ENCODE measurements at regions not wholly inside any gene's neighbourhood (a gene's known extent, or its start where the extent isn't known, plus 50 kb on each side); places are given as distances from the start of the nearest gene placed in this dataset.
"Not testable (repeated sequence)": the region's sequence is repeated elsewhere in the genome, so short reads cannot be mapped to it uniquely, and the experiment has no call there.

DNA sequence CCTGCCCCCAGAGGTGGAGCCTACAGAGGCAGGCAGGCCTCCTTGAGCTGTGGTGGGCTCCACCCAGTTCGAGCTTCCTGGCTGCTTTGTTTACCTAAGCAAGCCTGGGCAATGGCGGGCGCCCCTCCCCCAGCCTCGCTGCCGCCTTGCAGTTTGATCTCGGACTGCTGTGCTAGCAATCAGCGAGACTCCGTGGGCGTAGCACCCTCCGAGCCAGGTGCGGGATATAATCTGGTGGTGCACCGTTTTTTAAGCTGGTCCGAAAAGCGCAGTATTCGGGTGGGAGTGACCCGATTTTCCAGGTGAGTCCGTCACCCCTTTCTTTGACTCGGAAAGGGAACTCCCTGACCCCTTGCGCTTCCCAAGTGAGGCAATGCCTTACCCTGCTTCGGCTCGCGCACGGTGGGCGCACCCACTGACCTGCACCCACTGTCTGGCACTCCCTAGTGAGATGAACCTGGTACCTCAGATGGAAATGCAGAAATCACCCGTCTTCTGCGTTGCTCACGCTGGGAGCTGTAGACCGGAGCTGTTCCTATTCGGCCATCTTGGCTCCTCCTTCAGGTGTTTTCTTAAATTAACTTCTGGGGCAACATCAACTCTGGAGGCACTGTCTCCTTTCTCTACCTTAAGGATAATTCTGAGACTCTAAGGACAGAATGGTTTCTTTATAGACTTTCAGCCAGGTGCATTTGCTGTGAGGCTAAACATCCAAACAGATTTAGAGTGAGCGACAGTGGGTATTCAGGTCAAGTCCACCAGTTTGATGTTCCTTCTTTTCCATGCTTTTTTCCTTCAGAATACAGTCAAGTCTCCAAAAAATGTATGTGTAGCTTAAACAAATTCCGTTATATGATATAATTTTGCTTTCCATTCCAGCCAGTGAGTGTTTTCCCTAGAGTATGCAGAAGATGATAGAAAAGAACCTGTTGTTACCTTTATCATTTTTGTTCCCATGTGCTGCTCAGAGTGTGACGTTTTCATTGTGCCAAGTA lies 170.8 kb downstream of the KCNRG start:
- intact Hi-C loops (cut with DNase I); ATAC-seq (ENCODE audit: low FRiP score); H3K4me1 ChIP-seq (ENCODE audit: control insufficient read depth in 1 of 2, insufficient read depth in 2 of 2, low read length in 2 of 2); H3K27ac ChIP-seq (ENCODE audit: low read depth in 1 of 2, low read length in 2 of 2); H3K9me3 ChIP-seq (ENCODE audit: control insufficient read depth, low read length); DNase-seq; H3K4me3 ChIP-seq (ENCODE audit: low read length in 2 of 2); H3K36me3 ChIP-seq (ENCODE audit: control insufficient read depth in 1 of 2, insufficient read depth in 2 of 2, low read length in 1 of 2); H3K27me3 ChIP-seq (ENCODE audit: control insufficient read depth in 1 of 2, insufficient read depth in 2 of 2, low read length in 1 of 2): not testable (repeated sequence)
- WGBS, 2 donors: 81 to 86% methylated on average over 12 to 31 of the region's 32 CpGs

DNA sequence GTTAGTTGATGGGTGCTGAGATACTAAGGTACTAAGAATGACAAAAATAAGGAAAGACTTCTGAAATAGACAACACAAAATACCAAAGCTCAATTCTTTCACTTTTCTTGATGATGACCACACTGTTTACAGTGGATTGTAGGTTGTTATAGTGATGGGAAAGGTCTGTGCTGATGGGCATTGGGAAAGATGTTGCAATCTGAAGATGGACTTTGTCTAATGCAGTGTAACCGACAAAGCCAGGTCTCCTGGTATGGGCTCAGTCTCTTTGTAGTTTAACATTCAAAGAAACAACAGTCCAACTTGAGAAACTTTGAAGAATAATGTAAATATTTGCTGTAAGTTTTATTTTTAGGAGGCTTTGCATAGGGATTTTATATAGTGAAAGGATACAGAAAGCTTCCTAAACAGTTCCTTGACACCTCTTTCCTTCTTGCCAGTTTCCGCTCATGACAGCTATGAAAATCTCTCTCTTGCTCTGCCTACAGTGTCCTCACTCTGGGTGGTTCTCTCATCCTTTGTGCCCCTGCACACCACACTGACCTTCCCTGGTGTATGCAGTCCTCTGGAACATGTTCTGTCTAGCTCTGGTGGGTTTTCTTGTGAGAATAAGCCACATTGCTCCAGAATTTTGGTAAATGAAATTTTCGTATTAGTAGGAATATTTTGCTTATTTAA lies 172.2 kb downstream of the KCNRG start:
- 90 to 91% methylated on average over 3 of the region's 3 CpGs for WGBS, 2 donors
- H3K4me3 ChIP-seq (ENCODE audit: low read length in 2 of 2): no peak overlapping the region
- no peaks in the 10 kb centered on the region for H3K9me3 ChIP-seq (ENCODE audit: control insufficient read depth, low read length)
- no peak for ATAC-seq (ENCODE audit: low FRiP score)
- no peaks in the 10 kb centered on the region for H3K27me3 ChIP-seq (ENCODE audit: control insufficient read depth in 1 of 2, insufficient read depth in 2 of 2, low read length in 1 of 2)
- intact Hi-C loops (cut with DNase I): no loop called here
- no peak for DNase-seq
- H3K36me3 ChIP-seq (ENCODE audit: control insufficient read depth in 1 of 2, insufficient read depth in 2 of 2, low read length in 1 of 2): no peaks in the 10 kb centered on the region
- no peaks in the 10 kb centered on the region for H3K4me1 ChIP-seq (ENCODE audit: control insufficient read depth in 1 of 2, insufficient read depth in 2 of 2, low read length in 2 of 2)
- no peak overlapping the region for H3K27ac ChIP-seq (ENCODE audit: low read depth in 1 of 2, low read length in 2 of 2)

DNA sequence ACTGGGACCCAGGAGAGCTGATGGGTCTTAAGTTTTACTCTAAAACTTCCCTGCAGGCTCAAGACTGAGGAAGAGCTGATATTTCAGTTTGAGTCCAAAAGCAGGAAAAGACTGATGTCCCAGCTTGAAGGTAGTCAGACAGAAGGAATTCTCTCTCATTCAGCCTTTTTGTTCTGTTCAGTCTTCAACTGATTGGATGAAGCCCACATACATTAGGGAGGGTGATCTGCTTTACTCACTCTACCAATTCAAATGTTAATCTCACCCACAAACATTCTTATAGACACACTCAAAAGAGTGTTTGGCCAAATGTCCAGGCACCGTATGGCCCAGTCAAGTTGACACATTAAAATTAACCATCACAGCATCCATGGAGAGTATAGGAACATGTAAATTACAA lies 173.5 kb downstream of the KCNRG start:
- no peak for ATAC-seq (ENCODE audit: low FRiP score)
- Histone ChIP-seq H3K27ac (ENCODE audit: low read depth in 1 of 2, low read length in 2 of 2) (no peak overlapping the region), H3K27me3 (ENCODE audit: control insufficient read depth in 1 of 2, insufficient read depth in 2 of 2, low read length in 1 of 2) (no peaks in the 10 kb centered on the region), H3K4me1 (ENCODE audit: control insufficient read depth in 1 of 2, insufficient read depth in 2 of 2, low read length in 2 of 2) (no peaks in the 10 kb centered on the region), H3K36me3 (ENCODE audit: control insufficient read depth in 1 of 2, insufficient read depth in 2 of 2, low read length in 1 of 2) (no peaks in the 10 kb centered on the region), H3K4me3 (ENCODE audit: low read length in 2 of 2) (no peak overlapping the region), H3K9me3 (ENCODE audit: control insufficient read depth, low read length) (no peaks in the 10 kb centered on the region)
- WGBS, 2 donors: 93 to 96% methylated on average over 1 of the region's 1 CpG
- no peak for DNase-seq
- intact Hi-C loops (cut with DNase I): no loop called here

DNA sequence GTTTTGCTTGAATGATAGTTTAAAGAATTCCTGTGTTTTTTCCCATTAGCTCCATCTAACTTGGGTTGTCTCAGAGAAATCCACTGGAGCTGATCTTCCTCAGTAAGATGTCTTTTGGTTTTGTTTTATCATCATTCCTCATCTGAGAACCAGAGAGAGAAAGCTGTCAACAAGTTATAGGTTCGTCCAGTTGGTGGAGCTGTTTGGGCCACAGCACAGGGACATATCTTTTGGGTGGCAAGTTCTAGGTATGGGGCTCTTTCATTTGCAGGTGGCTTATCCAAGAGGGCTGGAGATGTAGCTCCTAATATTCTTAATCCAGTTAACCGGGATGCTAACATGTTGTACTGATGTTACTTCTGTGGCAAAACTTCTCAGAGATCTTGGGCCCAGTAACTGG lies 174.2 kb downstream of the KCNRG start:
- Histone ChIP-seq H3K36me3 (ENCODE audit: control insufficient read depth in 1 of 2, insufficient read depth in 2 of 2, low read length in 1 of 2) (no peaks in the 10 kb centered on the region), H3K27ac (ENCODE audit: low read depth in 1 of 2, low read length in 2 of 2) (no peak overlapping the region), H3K4me3 (ENCODE audit: low read length in 2 of 2) (no peak overlapping the region), H3K4me1 (ENCODE audit: control insufficient read depth in 1 of 2, insufficient read depth in 2 of 2, low read length in 2 of 2) (no peaks in the 10 kb centered on the region), H3K27me3 (ENCODE audit: control insufficient read depth in 1 of 2, insufficient read depth in 2 of 2, low read length in 1 of 2) (no peaks in the 10 kb centered on the region), H3K9me3 (ENCODE audit: control insufficient read depth, low read length) (no peaks in the 10 kb centered on the region)
- intact Hi-C loops (cut with DNase I): no loop called here
- ATAC-seq (ENCODE audit: low FRiP score) (no peak), DNase-seq (no peak)
- 94 to 98% methylated on average over 2 of the region's 2 CpGs for WGBS, 2 donors

DNA sequence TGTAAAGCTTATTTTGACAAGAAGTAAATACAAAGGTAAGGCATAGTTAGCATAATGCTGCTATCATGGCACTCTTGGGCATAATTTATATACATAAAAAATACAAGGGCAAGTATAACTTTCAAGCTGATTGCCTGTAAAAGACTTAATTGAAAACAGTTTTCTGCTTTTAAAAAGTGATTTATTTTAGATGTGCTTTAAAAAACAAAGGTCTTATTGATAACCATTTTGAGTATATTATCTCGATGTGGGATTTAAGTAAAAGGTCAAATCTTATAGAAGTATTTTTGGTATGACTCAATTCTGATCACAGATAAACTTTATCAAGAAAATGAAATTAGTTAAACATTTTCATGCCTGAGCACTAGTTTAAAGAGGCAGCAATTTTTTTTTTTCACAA lies 175.8 kb downstream of the KCNRG start:
- intact Hi-C loops (cut with DNase I): no loop called here
- Histone ChIP-seq H3K36me3 (ENCODE audit: control insufficient read depth in 1 of 2, insufficient read depth in 2 of 2, low read length in 1 of 2) (no peaks in the 10 kb centered on the region), H3K9me3 (ENCODE audit: control insufficient read depth, low read length) (no peaks in the 10 kb centered on the region), H3K4me3 (ENCODE audit: low read length in 2 of 2) (no peak overlapping the region), H3K27ac (ENCODE audit: low read depth in 1 of 2, low read length in 2 of 2) (no peak overlapping the region), H3K4me1 (ENCODE audit: control insufficient read depth in 1 of 2, insufficient read depth in 2 of 2, low read length in 2 of 2) (no peaks in the 10 kb centered on the region), H3K27me3 (ENCODE audit: control insufficient read depth in 1 of 2, insufficient read depth in 2 of 2, low read length in 1 of 2) (no peaks in the 10 kb centered on the region)
- DNase-seq: no peak
- WGBS, 2 donors: 83 to 84% methylated on average over 1 of the region's 1 CpG
- no peak for ATAC-seq (ENCODE audit: low FRiP score)

DNA sequence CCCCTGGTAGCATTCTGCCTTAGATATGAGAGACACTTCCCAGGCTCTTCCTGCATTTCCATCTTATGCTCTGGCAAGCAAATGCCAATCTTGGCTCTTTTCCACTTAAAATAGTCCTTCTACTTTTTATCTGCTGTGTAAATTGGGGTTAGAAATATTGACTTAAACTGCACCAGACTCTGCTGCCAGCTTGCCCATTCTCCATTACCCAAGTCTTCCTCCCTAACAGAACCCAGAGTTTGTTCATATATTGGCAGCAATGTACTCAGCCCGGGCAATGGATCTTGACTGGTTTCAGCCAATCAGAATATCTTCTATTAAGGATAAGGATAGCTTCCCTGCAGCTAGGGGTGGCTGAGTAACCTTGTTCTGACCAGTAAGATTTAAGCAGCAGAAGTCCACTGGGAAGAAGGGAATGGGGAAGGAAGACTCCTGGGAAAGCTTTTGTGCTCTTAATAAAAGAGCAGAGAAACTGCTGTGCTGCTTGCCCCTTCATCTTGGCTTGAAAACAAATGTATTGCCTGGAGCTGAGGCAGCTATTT lies 177.1 kb downstream of the KCNRG start:
- H3K9me3 ChIP-seq (ENCODE audit: control insufficient read depth, low read length): no peaks in the 10 kb centered on the region
- 10 to 12% methylated on average over 1 of the region's 1 CpG for WGBS, 2 donors
- H3K27me3 ChIP-seq (ENCODE audit: control insufficient read depth in 1 of 2, insufficient read depth in 2 of 2, low read length in 1 of 2): no peaks in the 10 kb centered on the region
- DNase-seq (no peak), ATAC-seq (ENCODE audit: low FRiP score) (no peak)
- no peaks in the 10 kb centered on the region for H3K36me3 ChIP-seq (ENCODE audit: control insufficient read depth in 1 of 2, insufficient read depth in 2 of 2, low read length in 1 of 2)
- H3K27ac ChIP-seq (ENCODE audit: low read depth in 1 of 2, low read length in 2 of 2): no peak overlapping the region
- H3K4me1 ChIP-seq (ENCODE audit: control insufficient read depth in 1 of 2, insufficient read depth in 2 of 2, low read length in 2 of 2): no peaks in the 10 kb centered on the region
- intact Hi-C loops (cut with DNase I): no loop called here
- no peak overlapping the region for H3K4me3 ChIP-seq (ENCODE audit: low read length in 2 of 2)

DNA sequence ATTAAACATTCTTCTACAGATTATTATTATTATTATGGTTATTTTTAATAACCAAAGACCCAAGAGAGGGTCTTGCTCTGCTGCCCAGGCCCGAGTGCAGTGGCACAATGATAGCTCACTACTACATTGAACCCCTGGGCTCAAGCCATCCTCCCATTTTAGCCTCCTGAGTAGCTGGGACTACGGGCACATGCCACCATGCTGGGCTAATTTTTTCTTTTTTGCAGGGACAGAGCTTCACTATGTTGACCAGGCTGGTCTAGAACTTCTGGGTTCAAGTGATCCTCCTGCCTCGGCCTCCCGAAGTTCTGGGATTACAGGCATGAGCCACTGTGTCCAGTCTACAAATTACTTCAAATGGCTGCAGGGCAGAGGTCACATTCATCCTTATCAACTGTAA lies 179.8 kb downstream of the KCNRG start:
- H3K9me3 ChIP-seq (ENCODE audit: control insufficient read depth, low read length): no peaks in the 10 kb centered on the region
- intact Hi-C loops (cut with DNase I): no loop called here
- no peaks in the 10 kb centered on the region for H3K27me3 ChIP-seq (ENCODE audit: control insufficient read depth in 1 of 2, insufficient read depth in 2 of 2, low read length in 1 of 2)
- no peak for DNase-seq
- 74% methylated on average over 4 of the region's 4 CpGs for WGBS, 2 donors
- H3K36me3 ChIP-seq (ENCODE audit: control insufficient read depth in 1 of 2, insufficient read depth in 2 of 2, low read length in 1 of 2): no peaks in the 10 kb centered on the region
- no peak overlapping the region for H3K27ac ChIP-seq (ENCODE audit: low read depth in 1 of 2, low read length in 2 of 2)
- H3K4me3 ChIP-seq (ENCODE audit: low read length in 2 of 2): no peak overlapping the region
- H3K4me1 ChIP-seq (ENCODE audit: control insufficient read depth in 1 of 2, insufficient read depth in 2 of 2, low read length in 2 of 2): no peaks in the 10 kb centered on the region
- ATAC-seq (ENCODE audit: low FRiP score): no peak

DNA sequence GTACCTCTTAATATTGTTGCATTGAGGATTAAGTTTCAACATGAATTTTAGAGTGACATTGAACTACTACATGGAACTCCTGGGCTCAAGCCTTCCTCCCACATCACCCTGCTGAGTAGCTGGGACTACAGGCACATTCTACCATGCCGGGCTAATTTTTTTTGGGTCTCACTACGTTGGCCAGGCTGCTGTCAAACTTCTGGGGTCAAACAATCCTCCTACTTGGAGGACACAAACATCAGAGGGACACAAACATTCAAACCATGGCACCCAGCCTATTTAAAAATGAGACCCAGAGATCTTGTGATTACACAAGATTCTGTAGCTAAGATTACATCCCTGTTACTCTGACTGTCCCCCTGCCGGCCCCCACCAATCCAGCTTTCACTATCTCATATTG lies 180.9 kb downstream of the KCNRG start:
- no peaks in the 10 kb centered on the region for H3K4me1 ChIP-seq (ENCODE audit: control insufficient read depth in 1 of 2, insufficient read depth in 2 of 2, low read length in 2 of 2)
- no peak for ATAC-seq (ENCODE audit: low FRiP score)
- H3K27me3 ChIP-seq (ENCODE audit: control insufficient read depth in 1 of 2, insufficient read depth in 2 of 2, low read length in 1 of 2): no peaks in the 10 kb centered on the region
- no peaks in the 10 kb centered on the region for H3K9me3 ChIP-seq (ENCODE audit: control insufficient read depth, low read length)
- 85% methylated on average over 3 of the region's 3 CpGs for WGBS, 2 donors
- H3K4me3 ChIP-seq (ENCODE audit: low read length in 2 of 2): no peak overlapping the region
- DNase-seq: no peak
- intact Hi-C loops (cut with DNase I): no loop called here
- no peaks in the 10 kb centered on the region for H3K36me3 ChIP-seq (ENCODE audit: control insufficient read depth in 1 of 2, insufficient read depth in 2 of 2, low read length in 1 of 2)
- no peak overlapping the region for H3K27ac ChIP-seq (ENCODE audit: low read depth in 1 of 2, low read length in 2 of 2)
